GM21576 (cell line): ENCODE measurements at regions not wholly inside any gene's neighbourhood (a gene's known extent, or its start where the extent isn't known, plus 50 kb on each side); places are given as distances from the start of the nearest gene placed in this dataset.

Source experiments
- ATAC-seq: cut with Tn5 transposase; IDR thresholded peaks from one replicate; pipeline ENCODE4 v1.9.1; 2021; ENCODE audit warnings: mild to moderate bottlenecking, moderate library complexity; ENCODE audit not compliant: unreplicated experiment

- no peak for ATAC-seq
Measured at GRCh38 chr16:18060351-18060750, 276.2 kb downstream of the NPIPA8 start.

DNA sequence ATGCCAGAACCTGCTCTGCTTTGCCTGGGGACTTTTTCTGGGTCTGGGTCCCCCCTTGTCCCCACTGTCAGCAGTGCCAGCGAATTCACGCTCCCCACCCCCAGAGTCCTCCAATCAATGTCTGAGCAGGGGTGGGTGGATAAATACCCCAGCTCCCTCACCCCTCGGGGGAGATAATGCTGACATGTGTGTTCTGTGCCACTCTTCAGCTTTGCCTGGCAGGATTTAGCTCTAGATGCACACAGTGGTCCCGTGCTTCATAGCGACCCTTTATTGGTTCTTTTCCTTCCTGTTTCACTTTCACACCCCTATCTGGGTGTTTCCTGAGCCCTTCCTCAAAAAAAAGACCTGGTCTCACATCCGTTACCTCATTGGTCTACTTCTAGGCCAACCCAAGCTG, 277.0 kb downstream of the NPIPA8 start:
- no peak for ATAC-seq

DNA sequence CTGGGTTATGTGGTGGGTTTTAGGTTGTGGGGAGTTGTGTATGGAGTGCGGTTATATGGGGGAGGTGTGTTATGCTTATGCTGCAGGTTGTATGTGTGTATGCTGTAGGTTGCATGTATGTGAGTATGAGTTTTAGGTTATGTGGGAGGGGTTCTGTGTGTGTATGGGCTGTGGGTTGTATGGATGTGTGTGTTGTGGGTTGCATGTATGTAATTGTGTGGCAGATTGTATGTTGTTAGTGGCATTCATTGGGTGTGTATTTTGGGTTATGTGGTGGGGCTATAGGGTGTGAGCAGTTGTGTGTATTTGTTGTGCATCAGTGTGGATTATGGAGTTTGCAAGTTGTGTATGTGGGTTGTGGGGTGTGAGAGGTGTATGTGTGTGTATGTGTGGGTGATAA, 277.4 kb downstream of the NPIPA8 start:
- no peak for ATAC-seq

- no peak for ATAC-seq
Measured at GRCh38 chr16:18055411-18055916, 281.1 kb downstream of the NPIPA8 start.

- no peak for ATAC-seq
Measured at GRCh38 chr16:18050777-18051176, 285.8 kb downstream of the NPIPA8 start.

DNA sequence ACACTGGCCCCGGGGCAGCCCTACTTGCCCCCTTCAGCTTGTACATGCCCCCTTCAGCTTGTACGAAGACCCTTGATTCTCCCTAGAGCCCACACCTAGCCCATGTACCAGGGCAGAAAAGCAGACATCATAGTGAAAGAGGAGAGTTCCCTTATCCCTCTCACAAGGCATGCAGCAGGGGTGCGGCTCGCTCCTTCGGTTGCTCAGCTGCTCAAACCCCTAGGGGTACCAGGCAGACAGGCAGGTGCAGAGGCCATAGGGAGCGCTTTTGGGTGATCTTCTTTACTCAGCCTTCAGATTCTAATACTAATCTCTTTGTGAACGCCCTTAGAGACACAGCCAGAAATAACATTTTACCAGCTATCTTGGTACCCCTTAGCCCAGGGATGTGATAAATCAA, 286.3 kb downstream of the NPIPA8 start:
- ATAC-seq = no peak

GRCh38 chr16:18049547-18050133, 286.9 kb downstream of the NPIPA8 start:
- no peak for ATAC-seq

- no peak for ATAC-seq
Measured at GRCh38 chr16:18048853-18049546, 287.5 kb downstream of the NPIPA8 start.

DNA sequence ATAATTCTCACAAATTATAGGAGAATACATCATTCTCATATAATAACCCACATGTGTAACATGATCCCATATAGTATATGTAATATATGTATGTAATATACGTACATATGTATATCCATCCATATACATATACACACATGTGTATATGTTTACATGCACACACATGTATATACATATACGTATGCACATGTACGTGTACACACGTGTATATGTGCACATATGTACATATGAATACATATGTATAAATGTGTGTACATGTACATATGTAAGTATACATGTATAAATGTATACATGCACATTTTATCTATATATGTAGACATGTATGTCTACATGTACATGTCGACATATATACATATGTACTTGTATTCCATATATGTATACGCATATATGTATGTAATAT, 288.8 kb downstream of the NPIPA8 start:
- ATAC-seq = no peak

GRCh38 chr16:18045356-18045755, 291.2 kb downstream of the NPIPA8 start:
- ATAC-seq = no peak

- ATAC-seq = no peak
Measured at GRCh38 chr16:18041864-18042834, 294.4 kb downstream of the NPIPA8 start.

GRCh38 chr16:18039931-18040330, 296.6 kb downstream of the NPIPA8 start:
- ATAC-seq = no peak

DNA sequence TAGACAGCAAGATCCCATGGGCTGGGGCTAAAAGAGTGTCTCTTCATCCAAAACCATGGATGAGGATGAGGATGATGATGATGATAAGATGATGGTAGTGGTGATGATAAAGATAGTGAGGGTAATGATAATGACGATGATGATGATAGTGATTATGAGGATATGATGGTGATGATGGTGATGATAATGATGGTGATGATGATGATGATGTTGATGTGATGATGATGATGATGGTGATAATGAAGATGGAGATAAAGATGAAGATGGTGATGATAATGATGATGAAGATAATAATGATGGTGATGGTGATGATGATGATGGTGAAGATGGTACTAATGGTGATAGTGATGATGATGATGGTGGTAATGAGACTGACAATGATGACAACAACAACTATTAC, 299.5 kb downstream of the NPIPA8 start:
- no peak for ATAC-seq

- no peak for ATAC-seq
Measured at GRCh38 chr16:18024611-18025010, 311.9 kb downstream of the NPIPA8 start.

- no peak for ATAC-seq
Measured at GRCh38 chr16:18018376-18018775, 318.2 kb downstream of the NPIPA8 start.

GRCh38 chr16:18013863-18014262, 322.7 kb downstream of the NPIPA8 start:
- no peak for ATAC-seq

- no peak for ATAC-seq
Measured at GRCh38 chr16:18008356-18008755, 328.2 kb downstream of the NPIPA8 start.

DNA sequence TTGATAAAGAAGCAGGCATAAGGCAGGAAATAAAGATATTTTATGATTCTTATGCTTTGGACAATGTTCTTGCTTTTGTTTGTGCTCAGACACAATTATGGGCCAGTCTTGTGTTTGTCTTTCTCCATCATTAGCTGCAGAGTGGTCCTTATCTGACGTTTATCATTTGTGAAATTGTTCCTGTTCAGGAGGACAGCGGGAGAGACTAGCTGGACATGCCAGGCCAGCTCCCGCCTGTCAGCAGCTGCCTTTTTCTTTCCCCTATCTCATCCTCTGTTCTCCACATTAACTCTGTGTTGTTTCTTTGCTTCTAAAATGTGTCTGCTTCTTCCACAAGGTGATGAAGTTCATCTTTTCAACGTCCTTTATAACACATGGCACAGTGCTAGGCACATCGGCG, 333.5 kb downstream of the NPIPA8 start:
- no peak for ATAC-seq

DNA sequence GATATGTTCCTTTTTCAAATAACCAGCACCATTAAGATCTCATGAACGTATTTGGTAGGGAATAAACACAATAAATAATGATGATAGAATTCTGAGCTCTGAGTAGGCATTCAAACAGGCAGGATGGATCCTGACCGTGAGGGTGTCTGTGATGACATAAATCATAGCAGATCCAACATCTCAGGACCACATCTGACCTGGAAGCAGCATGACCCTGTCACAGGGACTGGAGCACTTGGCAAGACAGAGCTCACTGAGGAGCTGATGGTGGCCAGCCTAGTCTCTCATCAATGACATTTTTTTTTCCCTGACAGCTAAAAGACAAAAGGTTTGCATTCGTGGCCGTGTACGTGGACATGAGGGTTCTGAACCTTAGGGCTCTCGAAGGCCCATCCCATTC, 337.5 kb downstream of the NPIPA8 start:
- ATAC-seq = no peak

GRCh38 chr16:17998550-17998949, 338.0 kb downstream of the NPIPA8 start:
- ATAC-seq = no peak

- no peak for ATAC-seq
Measured at GRCh38 chr16:17994027-17994426, 342.5 kb downstream of the NPIPA8 start.

- ATAC-seq = no peak
Measured at GRCh38 chr16:17992416-17992815, 344.1 kb downstream of the NPIPA8 start.
